ENCODE measurements at regions not wholly inside any gene's neighbourhood (a gene's known extent, or its start where the extent isn't known, plus 50 kb on each side); places are given as distances from the start of the nearest gene placed in this dataset.

- H3K9me3 ChIP-seq (ENCODE audit: control insufficient read depth, insufficient read depth, low read depth, low read length), result no peaks in the 10 kb centered on the region
- no peak overlapping the region for H3K4me3 ChIP-seq (replicated peaks in 1 of 4; ENCODE audit: control extremely low read depth in 1 of 4, insufficient read depth in 1 of 4, low read depth in 3 of 4, low read length in 4 of 4)
- no peak for TF ChIP-seq EZH2 (IDR thresholded peaks at IDR 0.05; ENCODE audit: low read length, missing control alignments)
- no peak for TF ChIP-seq CTCF (conservative IDR thresholded peaks at IDR 0.05 in 1 of 2, IDR thresholded peaks at IDR 0.05 in 1 of 2; ENCODE audit: low read depth in 1 of 2, low read length in 2 of 2)
- no peak overlapping the region for H3K9ac ChIP-seq (ENCODE audit: insufficient read depth, low read length)
- H3K4me2 ChIP-seq (ENCODE audit: extremely low read depth, insufficient read depth, low read length), result peak overlapping the region; percentile 45
- H3K27ac ChIP-seq (ENCODE audit: insufficient read depth, low read length), result peak overlapping the region; percentile 58
- peak; percentile 60 to 68 for DNase-seq (ENCODE audit: low read depth in 2 of 2)
- H3K4me1 ChIP-seq (ENCODE audit: control insufficient read depth, extremely low read depth, insufficient read depth, low read length), result peaks cover 9% of the 10 kb centered on the region
- no peaks in the 10 kb centered on the region for H4K20me1 ChIP-seq (ENCODE audit: control insufficient read depth, extremely low read depth, insufficient read depth, low read length)
- H3K79me2 ChIP-seq (ENCODE audit: control insufficient read depth, insufficient read depth, low read length), result no peaks in the 10 kb centered on the region
- peak overlapping the region; percentile 10 for H2AFZ ChIP-seq (ENCODE audit: low read length)
- no peaks in the 10 kb centered on the region for H3K36me3 ChIP-seq (ENCODE audit: control insufficient read depth, insufficient read depth, low read length)
- H3K27me3 ChIP-seq (ENCODE audit: control insufficient read depth, insufficient read depth, low read length), result no peaks in the 10 kb centered on the region
Measured at GRCh38 chr12:19945559-19946435, 422.5 kb upstream of the PDE3A start.

- no peak overlapping the region for H3K4me3 ChIP-seq (replicated peaks in 1 of 4; ENCODE audit: control extremely low read depth in 1 of 4, insufficient read depth in 1 of 4, low read depth in 3 of 4, low read length in 4 of 4)
- H3K4me2 ChIP-seq (ENCODE audit: extremely low read depth, insufficient read depth, low read length), result no peak overlapping the region
- DNase-seq (ENCODE audit: low read depth in 2 of 2), result peak; percentile 92 to 99
- peaks cover 9% of the 10 kb centered on the region for H3K4me1 ChIP-seq (ENCODE audit: control insufficient read depth, extremely low read depth, insufficient read depth, low read length)
- H4K20me1 ChIP-seq (ENCODE audit: control insufficient read depth, extremely low read depth, insufficient read depth, low read length), result no peaks in the 10 kb centered on the region
- no peak overlapping the region for H2AFZ ChIP-seq (ENCODE audit: low read length)
- no peaks in the 10 kb centered on the region for H3K79me2 ChIP-seq (ENCODE audit: control insufficient read depth, insufficient read depth, low read length)
- H3K36me3 ChIP-seq (ENCODE audit: control insufficient read depth, insufficient read depth, low read length), result no peaks in the 10 kb centered on the region
- no peaks in the 10 kb centered on the region for H3K9me3 ChIP-seq (ENCODE audit: control insufficient read depth, insufficient read depth, low read depth, low read length)
- H3K27ac ChIP-seq (ENCODE audit: insufficient read depth, low read length), result peak overlapping the region; percentile 58
- H3K27me3 ChIP-seq (ENCODE audit: control insufficient read depth, insufficient read depth, low read length), result no peaks in the 10 kb centered on the region
- TF ChIP-seq CTCF (conservative IDR thresholded peaks at IDR 0.05 in 1 of 2, IDR thresholded peaks at IDR 0.05 in 1 of 2; ENCODE audit: low read depth in 1 of 2, low read length in 2 of 2), result no peak
- TF ChIP-seq EZH2 (IDR thresholded peaks at IDR 0.05; ENCODE audit: low read length, missing control alignments), result no peak
- no peak overlapping the region for H3K9ac ChIP-seq (ENCODE audit: insufficient read depth, low read length)
Measured at GRCh38 chr12:19946550-19946949, 421.8 kb upstream of the PDE3A start.

- Histone ChIP-seq H3K4me1 (ENCODE audit: control insufficient read depth, extremely low read depth, insufficient read depth, low read length) (peaks cover 9% of the 10 kb centered on the region), H3K4me3 (replicated peaks in 1 of 4; ENCODE audit: control extremely low read depth in 1 of 4, insufficient read depth in 1 of 4, low read depth in 3 of 4, low read length in 4 of 4) (no peak overlapping the region), H3K9ac (ENCODE audit: insufficient read depth, low read length) (no peak overlapping the region), H3K36me3 (ENCODE audit: control insufficient read depth, insufficient read depth, low read length) (no peaks in the 10 kb centered on the region), H3K27ac (ENCODE audit: insufficient read depth, low read length) (peak overlapping the region; percentile 7), H3K27me3 (ENCODE audit: control insufficient read depth, insufficient read depth, low read length) (no peaks in the 10 kb centered on the region), H2AFZ (ENCODE audit: low read length) (no peak overlapping the region), H4K20me1 (ENCODE audit: control insufficient read depth, extremely low read depth, insufficient read depth, low read length) (no peaks in the 10 kb centered on the region), H3K4me2 (ENCODE audit: extremely low read depth, insufficient read depth, low read length) (no peak overlapping the region), H3K9me3 (ENCODE audit: control insufficient read depth, insufficient read depth, low read depth, low read length) (no peaks in the 10 kb centered on the region), H3K79me2 (ENCODE audit: control insufficient read depth, insufficient read depth, low read length) (no peaks in the 10 kb centered on the region)
- peak in 1 of 2 donors; percentile 45 for DNase-seq (ENCODE audit: low read depth in 2 of 2)
- no peak for TF ChIP-seq EZH2 (IDR thresholded peaks at IDR 0.05; ENCODE audit: low read length, missing control alignments)
- TF ChIP-seq CTCF (conservative IDR thresholded peaks at IDR 0.05 in 1 of 2, IDR thresholded peaks at IDR 0.05 in 1 of 2; ENCODE audit: low read depth in 1 of 2, low read length in 2 of 2), result no peak
Measured at GRCh38 chr12:19947344-19947743, 421.0 kb upstream of the PDE3A start.

Data from fibroblast of lung (primary cell).